ENCODE measurements at regions not wholly inside any gene's neighbourhood (a gene's known extent, or its start where the extent isn't known, plus 50 kb on each side); places are given as distances from the start of the nearest gene placed in this dataset.

DNA sequence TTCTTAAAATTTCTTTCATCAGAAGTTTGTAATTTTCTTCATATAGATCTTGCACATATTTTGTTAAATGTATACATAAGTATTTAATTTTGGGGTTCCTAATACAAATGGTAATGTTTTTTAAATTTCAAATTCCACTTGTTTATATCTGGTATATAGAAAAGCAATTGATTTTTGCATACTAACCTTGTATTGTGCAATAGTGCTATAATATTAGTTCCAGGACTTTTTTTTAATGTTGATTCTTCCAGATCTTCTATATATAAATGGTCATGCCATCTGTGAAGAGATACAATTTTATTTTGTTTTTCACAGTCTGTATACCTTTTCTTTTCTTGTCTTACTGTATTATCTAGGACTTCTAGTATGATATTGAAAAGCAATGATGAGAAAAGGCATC is 665.0 kb downstream of the OTOL1 start:
- DNase-seq (ENCODE audit: low read depth) = no peak
- no peak overlapping the region for H3K4me3 ChIP-seq (ENCODE audit: low read depth, low read length)
- TF ChIP-seq, protein P1, sequence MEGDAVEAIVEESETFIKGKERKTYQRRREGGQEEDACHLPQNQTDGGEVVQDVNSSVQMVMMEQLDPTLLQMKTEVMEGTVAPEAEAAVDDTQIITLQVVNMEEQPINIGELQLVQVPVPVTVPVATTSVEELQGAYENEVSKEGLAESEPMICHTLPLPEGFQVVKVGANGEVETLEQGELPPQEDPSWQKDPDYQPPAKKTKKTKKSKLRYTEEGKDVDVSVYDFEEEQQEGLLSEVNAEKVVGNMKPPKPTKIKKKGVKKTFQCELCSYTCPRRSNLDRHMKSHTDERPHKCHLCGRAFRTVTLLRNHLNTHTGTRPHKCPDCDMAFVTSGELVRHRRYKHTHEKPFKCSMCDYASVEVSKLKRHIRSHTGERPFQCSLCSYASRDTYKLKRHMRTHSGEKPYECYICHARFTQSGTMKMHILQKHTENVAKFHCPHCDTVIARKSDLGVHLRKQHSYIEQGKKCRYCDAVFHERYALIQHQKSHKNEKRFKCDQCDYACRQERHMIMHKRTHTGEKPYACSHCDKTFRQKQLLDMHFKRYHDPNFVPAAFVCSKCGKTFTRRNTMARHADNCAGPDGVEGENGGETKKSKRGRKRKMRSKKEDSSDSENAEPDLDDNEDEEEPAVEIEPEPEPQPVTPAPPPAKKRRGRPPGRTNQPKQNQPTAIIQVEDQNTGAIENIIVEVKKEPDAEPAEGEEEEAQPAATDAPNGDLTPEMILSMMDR (IDR thresholded peaks at IDR 0.05; ENCODE audit: insufficient read depth, low read length) = no peak

DNA sequence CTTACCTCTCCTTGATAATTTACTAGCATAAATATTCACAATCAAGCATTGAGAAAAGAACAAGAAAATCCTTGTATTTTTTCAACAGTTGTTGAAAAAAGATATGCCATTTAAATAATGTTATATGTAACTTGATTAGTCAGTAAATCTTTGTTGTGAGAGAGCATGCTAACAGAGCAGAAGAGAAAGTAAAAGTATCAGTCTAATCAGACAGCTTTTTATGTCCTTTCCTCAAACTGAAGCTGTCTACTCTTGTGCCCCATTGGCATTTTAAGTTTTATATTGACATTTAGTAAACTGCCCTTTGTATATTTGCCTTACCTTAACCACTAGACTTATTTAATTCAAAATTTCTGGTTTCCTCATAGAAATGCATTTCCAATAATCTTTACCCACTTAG is 668.7 kb downstream of the OTOL1 start:
- TF ChIP-seq, protein P1 (IDR thresholded peaks at IDR 0.05; ENCODE audit: insufficient read depth, low read length) = no peak
- DNase-seq (ENCODE audit: low read depth) = no peak

DNA sequence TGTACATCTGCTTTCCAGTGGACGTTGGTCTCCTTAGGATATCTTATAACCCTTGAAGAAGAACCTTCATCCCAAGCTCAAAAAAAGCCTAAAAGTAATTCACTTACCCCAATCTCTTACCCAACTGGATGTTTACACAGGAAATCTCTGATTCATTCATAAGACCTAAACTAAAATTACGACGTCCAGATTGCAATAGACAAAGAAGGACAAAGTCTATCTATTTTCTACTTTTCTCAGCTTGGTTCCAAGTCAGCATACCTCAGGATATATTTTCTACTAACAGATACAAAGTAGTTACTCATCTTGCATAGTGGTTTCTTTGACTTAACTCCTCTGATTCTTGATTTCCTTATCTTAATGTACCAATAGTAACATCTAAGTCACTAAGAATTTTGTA is 669.9 kb downstream of the OTOL1 start:
- DNase-seq (ENCODE audit: low read depth) = no peak
- TF ChIP-seq, protein P1 (IDR thresholded peaks at IDR 0.05; ENCODE audit: insufficient read depth, low read length) = no peak
- H3K4me3 ChIP-seq (ENCODE audit: low read depth, low read length) = no peak overlapping the region

More for the DNA sequence above, 668.7 kb downstream of the OTOL1 start:
- no peak overlapping the region for H3K4me3 ChIP-seq (ENCODE audit: low read depth, low read length)

DNA sequence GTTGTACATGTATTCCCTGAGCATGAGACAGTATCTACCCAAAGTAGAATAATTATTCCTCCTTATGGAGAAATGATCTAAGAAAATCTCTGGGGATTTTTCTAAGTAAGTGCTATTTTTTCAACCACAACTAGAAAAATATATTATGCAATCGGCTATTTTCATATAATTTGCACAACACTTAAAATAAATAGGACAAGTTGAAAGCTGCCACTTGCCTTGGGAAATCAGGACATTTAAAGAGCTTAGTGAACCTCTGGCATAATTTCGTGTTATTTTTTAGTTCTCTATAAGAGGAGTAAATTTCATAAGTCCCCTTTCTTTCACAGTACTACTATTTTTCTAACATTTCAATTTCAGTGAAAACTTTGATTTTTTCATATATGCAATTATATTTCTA is 672.1 kb downstream of the OTOL1 start:
- no peak for DNase-seq (ENCODE audit: low read depth)
- H3K4me3 ChIP-seq (ENCODE audit: low read depth, low read length) = no peak overlapping the region
- TF ChIP-seq, protein P1 (IDR thresholded peaks at IDR 0.05; ENCODE audit: insufficient read depth, low read length) = no peak

DNA sequence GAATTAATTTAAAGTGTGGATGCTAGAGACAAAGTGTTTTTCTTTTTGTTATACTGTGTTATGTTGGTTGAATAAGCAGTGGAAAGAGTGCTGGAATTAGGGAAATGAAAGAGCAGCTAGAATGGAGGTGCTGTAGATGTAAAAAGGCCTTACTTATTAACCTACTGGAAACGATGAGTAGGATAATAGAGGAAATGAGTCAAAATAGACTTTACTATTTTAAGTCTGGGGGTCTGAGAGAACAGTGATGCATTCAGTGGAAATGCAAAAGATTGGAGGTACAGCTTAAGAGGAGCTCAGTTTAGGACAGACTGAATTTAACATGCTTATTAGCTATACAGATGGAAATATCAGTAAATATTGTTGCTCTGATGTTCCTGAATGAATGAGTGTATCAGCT is 674.0 kb downstream of the OTOL1 start:
- TF ChIP-seq, protein P1 (IDR thresholded peaks at IDR 0.05; ENCODE audit: insufficient read depth, low read length) = no peak
- H3K4me3 ChIP-seq (ENCODE audit: low read depth, low read length) = no peak overlapping the region
- DNase-seq (ENCODE audit: low read depth) = no peak

DNA sequence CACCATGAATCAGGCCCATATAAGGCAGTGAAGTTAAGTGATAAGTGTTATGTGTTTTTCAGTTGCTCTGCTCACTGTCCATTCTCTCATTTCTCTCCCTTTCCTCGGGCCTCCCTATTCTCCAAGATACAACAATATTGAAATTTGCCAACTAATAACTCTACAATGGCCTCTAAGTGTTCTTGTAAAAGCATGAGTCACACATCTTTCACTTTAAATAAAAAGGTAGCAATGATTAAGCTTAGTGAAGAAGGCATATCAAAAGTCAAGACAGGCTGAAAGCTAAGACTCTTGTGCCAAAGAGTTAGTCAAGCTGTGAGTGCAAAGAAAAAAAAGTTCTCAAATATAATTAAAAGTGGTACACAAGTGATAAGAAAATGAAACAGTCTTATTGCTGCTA is 675.4 kb downstream of the OTOL1 start:
- DNase-seq (ENCODE audit: low read depth) = no peak
- TF ChIP-seq, protein P1 (IDR thresholded peaks at IDR 0.05; ENCODE audit: insufficient read depth, low read length) = no peak
- H3K4me3 ChIP-seq (ENCODE audit: low read depth, low read length) = no peak overlapping the region

DNA sequence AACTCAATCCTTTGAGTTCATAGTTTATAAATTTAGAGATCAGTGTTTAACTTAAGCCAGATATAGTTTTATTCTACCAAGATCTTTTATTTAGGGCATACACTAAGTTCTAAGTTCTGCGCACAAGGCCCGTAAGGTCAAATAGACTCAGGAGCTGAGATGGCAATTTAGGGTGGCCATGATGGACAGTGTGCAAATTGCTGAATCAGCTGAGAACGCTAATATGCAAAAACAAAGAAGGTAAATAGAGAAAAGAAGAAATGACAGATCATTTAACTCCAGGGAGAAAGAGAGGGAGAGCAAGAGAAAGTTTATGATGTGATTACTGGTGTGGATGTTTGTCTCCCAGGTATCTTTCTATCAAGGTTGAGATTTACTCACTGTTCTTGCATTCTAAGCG is 678.5 kb downstream of the OTOL1 start:
- no peak overlapping the region for H3K4me3 ChIP-seq (ENCODE audit: low read depth, low read length)
- DNase-seq (ENCODE audit: low read depth) = no peak
- TF ChIP-seq, protein P1 (IDR thresholded peaks at IDR 0.05; ENCODE audit: insufficient read depth, low read length) = no peak

All from fibroblast of the aortic adventitia (primary cell).